ENCODE measurements at regions not wholly inside any gene's neighbourhood (a gene's known extent, or its start where the extent isn't known, plus 50 kb on each side); places are given as distances from the start of the nearest gene placed in this dataset.

DNA sequence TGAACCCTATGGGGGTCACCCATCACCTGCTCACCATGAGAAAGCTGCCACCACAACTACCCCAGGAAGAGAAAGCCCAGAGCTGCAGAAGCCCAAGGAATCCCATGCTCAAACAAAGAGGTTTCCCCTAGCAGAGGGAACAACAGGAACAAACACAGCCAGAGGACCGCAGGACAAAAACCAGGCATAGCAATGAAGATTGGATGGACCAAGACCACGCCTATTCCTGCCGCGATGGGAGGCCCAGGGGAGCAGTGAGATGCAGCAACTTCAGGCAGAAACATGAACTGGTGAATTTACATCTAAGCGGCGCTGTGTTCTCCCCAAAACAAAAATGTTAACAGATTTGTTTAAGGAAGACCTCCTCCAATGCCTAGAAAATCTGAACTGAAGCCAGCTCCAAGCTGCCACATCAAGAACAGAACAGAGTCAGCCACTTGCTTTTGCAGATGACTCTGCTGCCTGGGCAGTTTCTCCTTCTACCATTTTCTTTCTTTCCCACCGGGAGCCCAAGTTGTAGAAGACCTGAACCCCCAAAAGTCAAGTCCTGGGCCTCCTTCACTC, 134.2 kb upstream of the NEBL start:
- TF ChIP-seq CTCF (IDR thresholded peaks at IDR 0.05) = no peak
- Mint-ChIP-seq H3K9me3 (peaks cover 37% of the 10 kb centered on the region), H3K36me3 (ENCODE audit: low read depth) (0 out of 2 replicates have a peak, but pooled peaks cover 5% of the 10 kb centered on the region), H3K27me3 (ENCODE audit: insufficient read depth) (peaks cover 2% of the 10 kb centered on the region; the same call in 1 of the 2 replicates), H3K4me1 (ENCODE audit: low read depth) (no peaks in the 10 kb centered on the region), H3K4me3 (no peak overlapping the region), H3K27ac (no peak overlapping the region)
- no peak for DNase-seq

DNA sequence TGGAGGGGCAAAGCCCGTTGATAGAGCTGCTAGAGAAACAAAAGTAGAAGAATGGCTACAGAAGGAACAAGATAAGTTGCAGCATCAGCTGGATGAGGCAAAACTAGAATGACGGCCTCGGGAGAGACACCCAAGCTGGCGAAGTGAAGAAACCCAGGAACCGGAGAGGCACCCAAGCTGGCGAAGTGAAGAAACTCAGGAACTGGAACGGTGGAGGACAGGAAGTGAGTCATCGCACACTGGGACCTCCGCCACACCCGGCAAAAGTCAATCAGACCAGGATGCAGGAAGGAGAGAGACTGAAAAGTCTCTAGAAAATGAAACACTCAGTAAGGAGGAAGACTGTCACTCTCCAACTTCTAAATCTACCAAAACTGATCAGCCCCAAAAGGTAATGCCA, 133.0 kb upstream of the NEBL start:
- DNase-seq = no peak
- H3K4me3 Mint-ChIP-seq = no peak overlapping the region
- no peak overlapping the region for H3K27ac Mint-ChIP-seq
- H3K9me3 Mint-ChIP-seq = peaks cover 30% of the 10 kb centered on the region
- 0 out of 2 replicates have a peak, but pooled peaks cover under 1% of the 10 kb centered on the region for H3K36me3 Mint-ChIP-seq (ENCODE audit: low read depth)
- no peaks in the 10 kb centered on the region for H3K4me1 Mint-ChIP-seq (ENCODE audit: low read depth)
- no peak for TF ChIP-seq CTCF (IDR thresholded peaks at IDR 0.05)
- H3K27me3 Mint-ChIP-seq (ENCODE audit: insufficient read depth) = peaks cover under 1% of the 10 kb centered on the region; the same call in 1 of the 2 replicates

GRCh38 chr10:21022821-21023220, 125.7 kb upstream of the NEBL start:
- no peak for DNase-seq
- Mint-ChIP-seq H3K27ac (no peak overlapping the region), H3K36me3 (ENCODE audit: low read depth) (no peaks in the 10 kb centered on the region), H3K9me3 (peaks cover 24% of the 10 kb centered on the region), H3K27me3 (ENCODE audit: insufficient read depth) (no peaks in the 10 kb centered on the region), H3K4me1 (ENCODE audit: low read depth) (no peaks in the 10 kb centered on the region), H3K4me3 (no peak overlapping the region)
- TF ChIP-seq CTCF (IDR thresholded peaks at IDR 0.05) = no peak

GRCh38 chr10:21021843-21022594, 124.9 kb upstream of the NEBL start:
- Mint-ChIP-seq H3K4me3 (no peak overlapping the region), H3K27me3 (ENCODE audit: insufficient read depth) (no peaks in the 10 kb centered on the region), H3K27ac (no peak overlapping the region), H3K36me3 (ENCODE audit: low read depth) (no peaks in the 10 kb centered on the region), H3K4me1 (ENCODE audit: low read depth) (no peaks in the 10 kb centered on the region), H3K9me3 (peaks cover 25% of the 10 kb centered on the region)
- no peak for TF ChIP-seq CTCF (IDR thresholded peaks at IDR 0.05)
- no peak for DNase-seq

DNA sequence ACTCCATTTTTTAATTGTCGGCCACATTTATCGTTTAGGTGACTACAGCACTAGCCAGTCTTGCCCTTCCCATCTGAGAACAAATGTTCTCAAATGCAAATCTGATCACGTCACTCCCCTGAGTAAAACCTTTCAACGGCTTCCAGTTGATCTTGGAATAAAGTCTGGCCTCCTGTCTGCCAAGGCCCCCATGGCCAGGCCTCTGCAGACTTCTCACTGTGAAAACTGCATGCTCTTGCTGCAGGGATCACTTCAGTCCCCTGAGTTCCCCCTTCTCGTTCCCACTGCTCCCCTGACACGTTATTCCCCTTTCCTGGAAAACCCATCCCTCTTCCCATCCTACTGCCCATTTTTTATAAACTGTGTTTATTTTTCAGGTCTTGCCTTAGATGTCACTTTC, 124.1 kb upstream of the NEBL start:
- TF ChIP-seq CTCF (IDR thresholded peaks at IDR 0.05) = no peak
- peaks cover 24% of the 10 kb centered on the region for H3K9me3 Mint-ChIP-seq
- H3K4me3 Mint-ChIP-seq = no peak overlapping the region
- no peak for DNase-seq
- H3K4me1 Mint-ChIP-seq (ENCODE audit: low read depth) = no peaks in the 10 kb centered on the region
- no peaks in the 10 kb centered on the region for H3K36me3 Mint-ChIP-seq (ENCODE audit: low read depth)
- no peaks in the 10 kb centered on the region for H3K27me3 Mint-ChIP-seq (ENCODE audit: insufficient read depth)
- no peak overlapping the region for H3K27ac Mint-ChIP-seq

All from HFFc6 (cell line).